Heart right ventricle (tissue), 16 donors: ENCODE measurements at regions not wholly inside any gene's neighbourhood (a gene's known extent, or its start where the extent isn't known, plus 50 kb on each side); places are given as distances from the start of the nearest gene placed in this dataset.

Experiments used
- ATAC-seq, 8 donors: fragments of 200-7000 bp; cut with Tn5 transposase; one replicate each; pipeline ENCODE4 v1.9.1; 2020; ENCODE audit warnings: mild to moderate bottlenecking in 8 of 8, moderate library complexity in 8 of 8, moderate number of reproducible peaks in 1 of 8
- DNase-seq, 2 donors: peaks; one replicate each; pipeline ENCODE4 v3.0.0-alpha.2; 2020
- H3K27ac ChIP-seq, 10 donors: fragments of 200-600 bp; sonication (generic) in 2 of 10; one replicate each; pipeline versions ENCODE4 v1.5.0 to v1.8.0; 2020 to 2022; ENCODE audit warnings: mild to moderate bottlenecking in 3 of 10
- H3K27me3 ChIP-seq, 7 donors: fragments of 200-600 bp; one replicate each; pipeline ENCODE4 v1.8.0; 2021 to 2022; ENCODE audit warnings: mild to moderate bottlenecking in 2 of 7
- H3K36me3 ChIP-seq, 9 donors: fragments of 200-600 bp; sonication (generic) in 1 of 9; one replicate each; pipeline versions ENCODE4 v1.5.0 to v1.8.0; 2020 to 2022; ENCODE audit warnings: mild to moderate bottlenecking in 2 of 9
- H3K4me1 ChIP-seq, 9 donors: fragments of 200-600 bp; sonication (generic) in 1 of 9; one replicate each; pipeline versions ENCODE4 v1.5.0 to v1.8.0; 2020 to 2022; ENCODE audit warnings: mild to moderate bottlenecking in 4 of 9
- H3K4me3 ChIP-seq, 10 donors: fragments of 200-600 bp; sonication (generic) in 2 of 10; one replicate each; pipeline versions ENCODE4 v1.5.0 to v1.8.0; 2020 to 2022; ENCODE audit warnings: mild to moderate bottlenecking in 7 of 10, moderate library complexity in 2 of 10
- H3K9me3 ChIP-seq, 11 donors: fragments of 200-600 bp in 10 of 11; sonication (generic) in 2 of 11; one replicate each; pipeline versions ENCODE4 v1.5.0 to v1.8.0; 2013 to 2022; ENCODE audit warnings: mild to moderate bottlenecking in 2 of 11, control low read depth in 1 of 11, moderate library complexity in 1 of 11
- CTCF ChIP-seq, 9 donors: fragments of 200-600 bp; sonication (generic) in 2 of 9; IDR thresholded peaks; one replicate each; pipeline versions ENCODE4 v1.5.0 to v1.8.0; 2021 to 2022; ENCODE audit warnings: antibody characterized with exemption in 9 of 9, mild to moderate bottlenecking in 5 of 9, moderate library complexity in 1 of 9
- WGBS, 2 donors: extraction: QIAGEN DNeasy Blood & Tissue Kit; methylation state at CpG; one replicate each; pipeline ENCODE4 v1.1.7; 2013; ENCODE audit warnings: inconsistent platforms in 1 of 2; 5-methylcytosine and 5-hydroxymethylcytosine counted together
- intact Hi-C, 10 donors: fragments of 100-400 bp; cut with DNase I; formaldehyde crosslinking; loops; one replicate each; pipeline versions ENCODE4 v1.11.1 to v1.14.2; 2022
- donor health status: Arrhythmogenic right ventricular cardiomyopathy.
- donor health status: ischemic (EF 13 %, LVEDD 7.1; RV severe dilation, severe dysfunction).
- donor health status: healthy with polysubstance abuse.
- donor health status: DM: no; HTN: yes; CAD: no.
- donor health status: DM: no; HTN: no; CAD: no.
- donor health status: ischemic (EF 25% LVEDD 6.9; RV normal size, moderate dysfunction).
- donor health status: ischemic (EF 25% LVEDD 5.7; RV mildly dilated, moderate dysfunction).
- donor health status: healthy.
- donor health status: DM: yes; HTN: yes; CAD: no.
- donor health status: Ischemic cardiomyopathy.
- donor health status: ischemic (EF 35%, LVEDD 5.7; RV mildly dilated, moderate dysfunction).
- donor health status: nonischemic (EF 11% LVEDD 7.7; RV severe dilation, severe dysfunction).
- donor health status: DM: yes; HTN: yes; CAD: no.
- donor health status: PGD.
- donor health status: ischemic (EF 29% LVEDD 5.4; RV normal size, mild dysfunction).
- donor health status: nonischemic (EF 23%, LVEDD 6.1; RV moderate dilation, normal function).

GRCh38 chr3:24867783-24868182 lies 373.1 kb upstream of the THRB start:
- DNase-seq = no peak
- Histone ChIP-seq H3K27me3 (no peaks in the 10 kb centered on the region), H3K9me3 (no peaks in the 10 kb centered on the region), H3K4me3 (no peak overlapping the region), H3K4me1 (no peaks in the 10 kb centered on the region), H3K36me3 (no peaks in the 10 kb centered on the region), H3K27ac (no peak overlapping the region)
- intact Hi-C loops = no loop called here
- TF ChIP-seq CTCF (IDR thresholded peaks at IDR 0.05) = no peak
- WGBS, 2 donors = 71 to 77% methylated on average over 4 of the region's 4 CpGs
- ATAC-seq = no peak

- no peaks in the 10 kb centered on the region for H3K4me1 ChIP-seq
- H3K4me3 ChIP-seq = no peak overlapping the region
- H3K9me3 ChIP-seq = no peaks in the 10 kb centered on the region
- DNase-seq (no peak), ATAC-seq (no peak)
- TF ChIP-seq CTCF (IDR thresholded peaks at IDR 0.05) = no peak
- WGBS, 2 donors = 84 to 91% methylated on average over 2 of the region's 2 CpGs
- H3K27me3 ChIP-seq = no peaks in the 10 kb centered on the region
- no peaks in the 10 kb centered on the region for H3K36me3 ChIP-seq
- H3K27ac ChIP-seq = no peak overlapping the region
- intact Hi-C loops = no loop called here
These were observed 386.6 kb upstream of the THRB start for GRCh38 chr3:24881239-24881638.

GRCh38 chr3:24886501-24886900 lies 391.9 kb upstream of the THRB start:
- no peaks in the 10 kb centered on the region for H3K9me3 ChIP-seq
- no peaks in the 10 kb centered on the region for H3K27me3 ChIP-seq
- ATAC-seq (no peak), DNase-seq (no peak)
- H3K4me3 ChIP-seq = no peak overlapping the region
- WGBS, 2 donors = 76 to 87% methylated on average over 5 of the region's 5 CpGs
- H3K27ac ChIP-seq = no peak overlapping the region
- H3K4me1 ChIP-seq = no peaks in the 10 kb centered on the region
- TF ChIP-seq CTCF (IDR thresholded peaks at IDR 0.05) = no peak
- H3K36me3 ChIP-seq = no peaks in the 10 kb centered on the region
- intact Hi-C loops = no loop called here

- TF ChIP-seq CTCF (IDR thresholded peaks at IDR 0.05) = no peak
- 79 to 81% methylated on average over 1 of the region's 1 CpG for WGBS, 2 donors
- no peaks in the 10 kb centered on the region for H3K9me3 ChIP-seq
- H3K36me3 ChIP-seq = no peaks in the 10 kb centered on the region
- ATAC-seq (no peak), DNase-seq (no peak)
- no peak overlapping the region for H3K27ac ChIP-seq
- H3K4me1 ChIP-seq = no peaks in the 10 kb centered on the region
- no peaks in the 10 kb centered on the region for H3K27me3 ChIP-seq
- no peak overlapping the region for H3K4me3 ChIP-seq
- intact Hi-C loops = no loop called here
These were observed 395.4 kb upstream of the THRB start for GRCh38 chr3:24890012-24890411.

- 77 to 92% methylated on average over 4 of the region's 4 CpGs for WGBS, 2 donors
- no peak for TF ChIP-seq CTCF (IDR thresholded peaks at IDR 0.05)
- ATAC-seq = no peak
- Histone ChIP-seq H3K9me3 (peaks cover 0 to 2% (median 0%) of the 10 kb centered on the region in 11 donors), H3K4me3 (no peak overlapping the region), H3K27me3 (no peaks in the 10 kb centered on the region), H3K27ac (no peak overlapping the region), H3K4me1 (no peaks in the 10 kb centered on the region), H3K36me3 (no peaks in the 10 kb centered on the region)
- intact Hi-C loops = no loop called here
- no peak for DNase-seq
These were observed 404.7 kb upstream of the THRB start for GRCh38 chr3:24899373-24899772.
